ENCODE measurements at regions not wholly inside any gene's neighbourhood (a gene's known extent, or its start where the extent isn't known, plus 50 kb on each side); places are given as distances from the start of the nearest gene placed in this dataset.

DNA sequence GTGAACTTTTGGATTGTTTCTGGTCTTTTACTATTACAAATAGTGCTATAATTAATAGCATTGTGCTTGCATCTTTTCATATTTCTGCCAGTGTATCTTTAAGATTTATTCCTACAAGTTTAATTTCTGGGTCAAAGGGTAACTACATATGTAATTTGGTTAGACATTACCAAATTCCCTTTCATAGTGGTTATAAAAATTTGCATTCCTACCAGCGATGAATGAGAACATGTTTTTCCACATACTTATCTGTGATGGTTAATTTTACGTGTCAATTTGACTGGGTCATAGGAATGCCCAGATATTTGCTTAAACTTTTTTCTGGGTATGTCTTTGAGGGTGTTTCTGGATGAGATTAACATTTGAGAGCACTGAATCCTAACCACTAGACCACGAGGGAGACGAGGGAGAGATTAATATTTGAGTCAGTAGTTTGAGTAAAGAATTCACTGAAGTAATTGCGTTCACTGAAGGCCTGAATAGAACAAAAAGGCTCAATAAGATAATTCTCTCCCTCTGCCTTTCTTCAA lies 132.3 kb upstream of the NEO1 start:
- DNase-seq (ENCODE audit: low read depth), result peak; percentile 33

DNA sequence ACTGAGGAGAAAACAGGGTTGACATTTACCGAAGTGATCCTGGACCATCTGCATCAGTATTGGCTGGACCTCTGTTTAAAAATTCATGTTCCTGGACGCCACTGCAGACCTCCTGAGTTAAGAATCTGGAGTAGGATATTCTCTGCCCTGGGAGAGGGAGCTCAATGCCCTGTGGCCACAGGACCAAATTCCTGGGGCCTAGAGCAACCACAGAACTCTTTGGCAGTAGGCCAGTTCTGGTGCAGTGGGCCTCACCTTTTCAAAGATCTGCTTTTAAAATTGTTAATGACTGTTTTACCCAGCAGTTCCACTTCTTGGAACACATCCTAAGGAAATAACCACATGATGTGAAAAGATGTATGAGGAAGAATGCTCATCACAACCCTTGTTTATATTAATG lies 133.3 kb upstream of the ADPGK start:
- no peak for DNase-seq (ENCODE audit: low read depth)

DNA sequence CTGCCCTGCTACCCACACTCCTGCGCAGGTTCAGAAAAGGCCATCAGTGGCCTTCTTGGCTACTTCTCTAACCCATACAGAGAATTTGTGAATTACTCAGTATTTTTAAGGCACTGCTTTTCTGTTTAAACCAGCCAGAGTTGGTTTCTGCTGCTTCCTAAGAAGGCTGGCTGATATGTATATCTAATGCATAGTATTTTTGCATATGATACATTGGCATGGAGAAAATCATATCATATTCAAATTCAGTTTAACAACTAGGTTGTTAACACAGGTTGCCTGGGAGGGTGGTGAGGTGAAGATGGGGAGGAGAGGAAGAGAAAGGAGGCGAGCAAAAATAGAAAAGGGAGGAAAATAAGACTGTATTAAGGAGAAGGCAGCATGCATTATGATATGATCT lies 132.8 kb upstream of the ADPGK start:
- DNase-seq (ENCODE audit: low read depth), result no peak

DNA sequence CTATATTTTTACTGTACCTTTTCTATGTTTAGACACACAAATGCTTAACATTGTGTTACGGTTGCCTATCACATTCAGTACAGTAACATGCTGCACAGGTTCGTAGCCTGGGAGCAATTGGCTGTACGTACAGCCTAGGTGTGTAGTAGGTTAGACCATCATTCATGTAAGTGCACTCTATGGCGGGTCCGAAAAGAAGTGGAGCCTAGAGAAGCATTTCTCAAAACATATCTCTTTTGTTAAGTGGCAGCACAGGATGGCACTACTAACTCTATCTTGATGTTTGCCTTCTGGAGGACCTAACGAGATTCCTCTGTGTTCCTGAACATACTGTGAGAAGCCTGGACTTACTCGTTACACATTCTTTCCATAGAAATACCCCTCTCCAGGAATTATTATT lies 132.3 kb upstream of the ADPGK start:
- DNase-seq (ENCODE audit: low read depth), result no peak

DNA sequence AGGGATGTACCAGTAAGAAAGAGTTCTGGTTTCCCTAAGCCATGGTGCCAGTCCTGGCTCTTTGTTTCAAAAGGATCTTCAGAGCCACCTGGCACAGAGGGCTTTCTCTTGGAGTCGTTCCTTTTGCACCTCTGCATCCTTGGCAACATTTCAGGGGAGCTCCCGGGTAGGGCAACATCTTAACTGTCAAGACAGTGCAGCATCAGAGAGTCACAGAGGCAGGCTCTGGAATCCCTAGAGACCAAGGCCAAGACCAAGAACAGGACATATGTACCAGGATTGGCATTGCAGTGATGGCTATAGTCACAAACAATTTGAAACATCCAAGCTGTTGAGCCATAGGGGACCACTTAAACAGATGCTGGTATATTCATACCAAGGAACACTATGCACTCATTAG lies 129.4 kb upstream of the ADPGK start:
- DNase-seq (ENCODE audit: low read depth), result no peak

DNA sequence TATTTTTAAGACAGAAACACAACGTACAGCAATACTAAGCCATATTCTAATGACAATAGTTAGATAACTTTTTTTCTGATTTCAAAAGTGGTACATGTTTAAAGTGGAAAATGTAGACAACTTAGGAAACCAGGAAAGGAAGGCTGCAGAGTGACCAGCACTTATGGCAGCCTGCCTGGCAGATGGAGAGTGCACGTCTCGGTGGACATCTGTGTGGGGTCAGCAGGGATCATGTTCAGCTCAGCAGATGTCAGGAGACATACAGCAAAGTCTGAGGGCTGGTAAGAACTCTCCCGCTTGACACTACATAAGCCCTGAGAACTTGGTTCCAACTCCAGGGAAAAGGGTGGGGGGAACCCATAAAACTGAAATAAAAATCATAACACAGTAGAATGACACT lies 128.6 kb upstream of the ADPGK start:
- no peak for DNase-seq (ENCODE audit: low read depth)

DNA sequence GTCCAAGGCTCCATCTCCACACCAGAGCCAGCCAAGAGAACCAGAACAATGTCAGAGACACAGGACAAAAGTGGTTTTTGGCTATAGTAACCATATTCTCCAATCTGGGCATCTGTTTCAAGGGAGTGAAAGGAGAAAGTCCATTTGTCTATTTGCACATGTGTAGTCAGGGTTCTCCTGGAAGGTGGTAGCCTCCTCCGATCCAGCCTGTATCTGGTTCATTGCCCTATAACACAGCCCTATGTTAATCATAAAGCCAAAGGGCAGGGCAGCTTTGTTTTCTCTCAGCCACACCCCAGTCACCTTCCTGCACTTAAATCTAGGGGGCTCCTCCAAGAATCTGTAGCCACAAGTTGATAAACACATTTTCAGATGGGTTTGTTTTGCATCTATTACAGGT lies 128.1 kb upstream of the ADPGK start:
- DNase-seq (ENCODE audit: low read depth), result no peak

DNA sequence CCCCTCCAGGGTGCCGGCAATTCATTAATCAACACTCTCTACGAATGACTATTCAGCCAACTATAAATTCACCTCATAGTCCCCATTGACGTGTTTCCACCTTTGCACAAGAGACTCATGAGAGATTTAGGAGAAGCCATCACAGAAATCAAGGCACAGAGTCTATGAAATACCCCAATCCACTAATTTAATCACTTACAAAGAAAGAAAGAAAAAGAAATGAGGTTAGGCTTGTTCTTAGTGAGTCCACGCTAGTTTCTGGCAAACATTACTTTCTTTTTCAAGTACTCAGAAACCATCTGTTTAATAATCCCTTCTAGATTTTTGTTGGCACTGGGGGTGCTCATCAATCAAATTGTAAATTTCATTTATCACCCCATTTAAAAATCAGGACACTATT lies 125.2 kb upstream of the ADPGK start:
- DNase-seq (ENCODE audit: low read depth), result no peak

DNA sequence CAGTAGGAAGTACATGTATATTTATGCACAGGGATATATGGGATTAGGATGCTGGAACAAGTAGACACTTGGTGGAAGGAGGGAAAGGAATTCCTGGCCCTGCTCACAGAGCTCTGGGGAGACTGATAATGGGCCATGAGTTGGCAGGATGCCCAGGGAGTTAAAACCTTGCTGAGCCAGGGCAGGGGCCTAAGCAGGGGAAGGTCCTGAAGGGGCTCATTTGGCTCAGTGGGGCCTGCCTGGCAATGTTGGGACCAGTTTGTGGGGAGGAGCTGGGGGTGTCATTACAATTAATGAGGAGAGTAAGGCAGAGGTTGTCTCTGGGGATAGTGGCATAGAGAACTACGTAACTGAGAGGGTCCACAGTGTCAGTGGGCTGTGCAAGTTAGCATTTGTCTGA lies 124.2 kb upstream of the ADPGK start:
- DNase-seq (ENCODE audit: low read depth), result no peak

DNA sequence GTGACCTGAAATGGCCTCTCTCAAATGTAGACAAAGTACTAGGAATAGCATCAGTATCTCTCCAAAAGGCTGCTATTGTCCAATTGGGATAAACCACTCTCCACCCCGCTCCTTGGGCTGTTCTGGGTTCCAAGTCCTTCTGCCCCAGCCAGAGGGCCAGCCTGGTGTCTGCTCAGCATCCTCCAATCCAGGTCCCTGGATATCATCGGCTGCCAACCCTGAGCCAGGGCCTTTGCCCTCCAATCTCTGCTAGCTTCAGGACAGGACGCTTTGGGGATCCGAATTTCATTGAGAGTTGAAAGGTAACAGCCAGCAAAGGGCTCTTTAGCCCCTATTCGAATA lies 119.3 kb upstream of the ADPGK start:
- no peak for DNase-seq (ENCODE audit: low read depth)

DNA sequence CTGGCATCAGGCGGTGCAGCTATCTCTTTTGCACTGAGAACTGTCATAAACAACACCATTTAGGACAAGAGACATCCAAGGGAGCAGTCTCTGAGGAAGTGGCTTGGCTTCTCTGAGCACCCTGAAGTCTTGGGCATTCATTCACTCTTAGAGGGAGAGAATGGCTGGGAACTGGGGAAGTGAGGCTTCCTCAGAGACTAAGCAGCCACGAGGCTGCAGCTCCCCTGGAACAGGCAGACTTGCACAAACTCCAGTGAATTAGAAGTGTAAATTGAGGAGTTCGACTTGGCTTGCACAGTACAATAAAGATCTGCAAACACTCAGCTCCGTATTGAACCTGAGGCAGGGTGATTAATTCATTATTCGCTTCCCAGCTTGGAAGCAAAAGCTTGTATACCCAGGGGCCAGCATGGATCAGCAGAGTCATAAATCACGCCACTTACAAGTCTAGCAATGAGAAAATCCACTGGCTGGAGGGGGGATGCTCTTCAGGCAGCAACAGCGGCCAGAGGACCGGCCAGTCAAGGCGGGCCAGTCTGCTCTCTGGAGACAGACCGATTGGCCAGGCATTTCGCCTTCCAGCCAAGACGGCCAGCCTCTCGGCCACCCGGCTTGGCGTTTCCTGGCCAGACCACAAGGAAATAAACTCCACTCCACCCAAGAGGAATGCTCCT lies 118.8 kb upstream of the ADPGK start:
- peak; percentile 88 for DNase-seq (ENCODE audit: low read depth)

DNA sequence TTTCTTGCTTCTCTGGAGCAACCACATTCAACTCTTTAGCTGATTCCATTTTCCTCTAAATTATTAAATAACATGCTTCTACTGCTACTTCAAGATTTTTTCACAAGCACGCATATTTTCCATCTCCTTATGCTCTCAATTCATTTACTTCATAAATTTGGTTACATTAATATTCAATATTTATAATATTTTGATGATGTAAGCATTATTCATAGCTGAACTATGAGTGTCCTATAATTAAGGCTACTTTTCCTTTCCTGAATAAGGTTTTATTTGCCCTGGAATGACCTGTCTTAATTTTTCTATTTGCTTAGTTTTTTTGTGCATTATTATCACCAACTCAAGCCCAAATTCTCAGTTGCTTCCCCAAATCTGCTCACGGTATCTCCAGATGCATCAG lies 109.4 kb upstream of the ADPGK start:
- DNase-seq (ENCODE audit: low read depth), result no peak

DNA sequence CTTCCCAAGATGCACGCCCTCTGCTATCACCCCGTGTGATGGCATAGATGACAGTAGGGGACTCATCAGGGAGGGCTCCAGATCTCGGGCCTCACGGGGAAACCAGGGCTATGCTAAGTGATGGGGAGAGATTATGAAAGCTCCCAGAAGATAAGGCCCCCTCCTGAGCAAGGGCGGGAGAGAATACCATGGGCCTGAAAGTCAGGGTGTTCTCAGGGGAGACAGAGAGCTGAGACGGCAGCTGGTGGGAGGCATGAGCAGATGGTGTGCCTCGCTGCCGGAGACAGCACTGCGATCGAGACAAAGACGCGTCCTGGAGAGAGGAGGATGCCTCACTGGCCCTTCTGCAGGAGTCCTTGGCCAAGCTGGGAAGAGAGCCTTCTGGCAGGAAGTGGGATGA lies 106.5 kb upstream of the ADPGK start:
- DNase-seq (ENCODE audit: low read depth), result no peak

DNA sequence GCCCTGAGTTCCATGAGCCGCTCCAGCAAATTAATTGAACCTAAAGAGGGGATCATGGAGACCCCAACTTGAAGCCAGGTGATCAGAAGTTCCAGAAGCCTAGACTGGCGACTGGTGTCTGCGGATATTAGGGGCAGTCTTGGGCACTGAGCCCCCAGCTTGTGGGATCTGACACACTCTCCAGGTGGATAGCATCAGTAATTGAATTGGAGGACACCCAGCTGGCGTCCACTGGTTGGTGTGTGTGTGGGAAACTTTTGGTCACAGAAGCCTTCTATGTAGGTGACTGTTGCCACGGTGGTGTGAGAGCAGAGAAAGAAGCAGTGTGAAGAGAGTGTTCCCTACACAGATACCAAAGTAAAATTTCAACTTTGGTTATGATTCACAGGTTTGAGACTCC lies 106.0 kb upstream of the ADPGK start:
- no peak for DNase-seq (ENCODE audit: low read depth)

DNA sequence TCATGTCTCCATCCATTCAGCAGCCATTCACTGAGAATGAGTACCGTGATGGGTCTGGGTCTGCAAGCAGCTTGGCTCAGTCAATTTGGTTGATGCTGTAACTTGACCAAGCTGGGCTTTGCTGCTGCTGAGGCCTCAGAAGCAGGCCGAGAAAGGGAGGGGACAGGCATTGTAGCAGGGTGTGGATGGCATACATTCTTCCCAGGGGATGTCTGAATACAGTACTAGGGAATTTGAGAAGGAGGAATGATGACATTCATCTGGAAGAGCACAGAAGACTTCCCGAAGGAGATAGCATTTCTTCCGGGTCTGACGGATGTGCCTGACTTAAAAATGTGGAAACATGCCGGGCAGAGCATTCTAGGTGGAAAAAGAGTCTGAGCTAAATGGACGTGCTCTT lies 105.3 kb upstream of the ADPGK start:
- no peak for DNase-seq (ENCODE audit: low read depth)

DNA sequence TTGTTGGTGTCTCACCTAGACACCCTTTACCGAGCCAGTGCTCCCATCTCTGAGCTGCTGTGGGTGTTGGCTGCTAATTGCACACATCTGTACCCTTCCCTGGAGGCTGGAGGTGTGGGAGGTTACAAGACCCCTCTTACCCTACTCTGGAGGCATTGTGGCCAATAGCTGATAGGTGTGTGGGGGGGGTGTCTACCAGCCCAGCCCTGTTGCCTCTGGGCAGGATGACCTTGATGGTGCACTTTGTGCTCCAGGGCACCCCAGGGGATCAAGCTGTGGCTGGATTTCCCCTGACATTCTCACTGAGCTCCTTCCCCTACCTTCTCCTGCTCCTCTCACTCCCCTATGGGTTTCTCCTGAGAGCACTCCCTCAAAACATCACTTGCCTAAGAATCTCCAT lies 104.7 kb upstream of the ADPGK start:
- DNase-seq (ENCODE audit: low read depth), result no peak

DNA sequence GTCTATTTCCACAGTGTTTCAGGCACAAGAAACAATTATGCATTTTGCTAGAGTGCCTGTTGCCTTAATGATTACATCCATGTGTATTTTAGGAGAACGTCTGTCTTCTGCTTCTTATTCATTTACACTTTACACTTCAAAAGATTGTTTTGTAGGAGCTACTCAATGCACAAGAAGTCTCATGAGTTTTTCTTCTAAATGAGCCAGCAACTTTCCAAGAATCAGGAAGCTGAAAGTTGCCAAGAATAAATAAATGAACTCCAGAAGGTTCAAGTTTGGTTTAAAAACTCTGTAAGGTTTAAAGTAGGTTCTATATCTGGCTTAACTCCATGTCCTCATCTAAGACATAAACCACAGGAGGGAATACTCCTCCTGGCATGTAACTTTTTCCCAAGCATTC lies 103.8 kb upstream of the ADPGK start:
- no peak for DNase-seq (ENCODE audit: low read depth)

DNA sequence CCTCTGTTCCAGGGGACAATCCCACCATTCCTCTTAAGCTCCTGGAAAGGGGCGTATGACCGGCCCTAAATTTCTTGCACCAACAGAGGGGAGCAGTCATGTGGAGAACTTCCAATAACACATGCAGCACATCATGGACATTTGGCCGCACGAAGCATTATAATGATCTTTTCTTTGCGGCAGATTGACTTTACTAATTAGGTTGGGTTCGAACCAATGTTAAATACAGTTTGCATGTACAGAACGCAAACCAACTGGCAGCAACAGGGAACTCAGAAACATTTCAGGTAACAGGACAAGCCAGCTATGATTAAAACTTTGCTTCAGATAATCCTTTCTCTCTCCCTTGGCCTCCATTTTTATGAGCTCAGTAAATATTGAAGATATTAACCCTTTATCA lies 100.8 kb upstream of the ADPGK start:
- DNase-seq (ENCODE audit: low read depth), result no peak

DNA sequence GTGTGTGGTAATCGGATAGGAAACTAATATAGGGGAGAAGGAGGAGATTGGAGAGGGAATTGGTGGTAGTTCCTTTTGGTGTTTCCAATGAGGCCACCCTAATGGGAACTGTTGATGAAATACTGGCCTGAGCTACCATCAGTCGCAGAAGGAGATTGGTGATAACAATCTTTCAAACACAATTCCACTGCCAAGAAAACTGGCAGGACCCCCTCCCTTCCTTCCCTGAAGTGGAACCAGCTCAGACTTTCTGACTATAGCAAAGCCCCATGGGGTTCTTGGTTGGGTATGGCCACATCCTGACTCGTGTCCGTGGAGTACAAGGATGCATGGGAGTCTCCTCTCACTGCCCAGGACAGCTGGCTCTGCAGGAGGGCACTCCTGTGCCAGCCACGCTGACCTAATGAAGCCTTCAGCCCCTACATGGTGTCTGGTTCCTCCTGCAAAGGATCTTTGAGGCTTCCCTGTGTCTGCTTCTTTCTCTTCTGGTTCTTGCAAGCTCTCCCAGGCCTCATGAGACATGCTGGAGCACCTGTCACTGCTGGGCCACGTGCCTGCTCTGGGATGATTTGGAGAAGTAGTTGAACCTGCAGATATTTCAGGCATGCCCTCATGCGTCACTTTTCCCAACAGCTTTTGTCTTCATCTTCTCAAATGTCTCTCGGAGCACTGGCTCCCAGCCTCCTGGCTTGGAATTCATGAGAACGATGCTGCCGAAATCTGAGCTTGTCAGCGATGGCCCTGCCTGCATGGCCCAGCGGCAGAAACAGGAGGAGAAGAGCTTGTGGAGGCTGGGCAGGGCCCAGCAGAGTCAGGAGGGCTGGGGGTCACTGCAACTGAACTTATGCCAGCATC lies 90.0 kb upstream of the ADPGK start:
- DNase-seq (ENCODE audit: low read depth), result no peak

DNA sequence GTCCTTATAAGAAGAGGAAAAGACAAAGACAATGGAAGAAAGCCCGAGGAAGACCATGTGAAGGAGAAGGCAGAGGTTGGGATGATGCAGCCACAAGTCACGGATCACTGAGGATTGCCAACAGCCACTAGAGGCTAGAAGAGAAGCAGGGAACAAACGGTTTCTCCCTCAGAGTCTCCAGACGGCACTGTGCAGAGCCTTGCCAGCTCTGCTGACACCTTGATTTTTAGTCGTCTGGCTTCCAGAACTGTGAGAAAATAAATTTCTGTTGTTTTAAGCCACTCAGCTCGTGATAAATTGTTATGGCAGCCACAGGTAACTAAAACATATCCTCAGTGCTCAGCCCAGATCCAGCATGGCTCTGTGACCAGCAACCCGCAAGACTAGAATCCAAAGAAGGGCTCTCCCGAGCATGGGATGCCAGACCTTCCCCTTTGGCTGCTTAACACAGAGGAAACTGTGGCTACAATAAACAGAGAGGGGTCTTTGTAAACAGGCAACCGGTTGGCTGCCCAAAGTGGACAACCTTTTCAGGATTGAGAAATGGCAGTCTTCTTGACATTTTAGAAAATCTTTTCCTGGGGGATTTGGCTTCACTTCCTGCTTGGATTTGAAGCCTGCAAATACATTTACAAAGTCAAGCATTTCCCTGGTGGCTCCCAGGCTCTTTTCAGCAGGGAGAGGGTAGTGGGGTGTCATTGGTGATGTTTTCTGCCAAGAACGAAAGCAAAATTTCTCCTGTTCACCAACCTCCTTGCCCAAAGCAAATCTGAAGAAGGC lies 88.7 kb upstream of the ADPGK start:
- no peak for DNase-seq (ENCODE audit: low read depth)

DNA sequence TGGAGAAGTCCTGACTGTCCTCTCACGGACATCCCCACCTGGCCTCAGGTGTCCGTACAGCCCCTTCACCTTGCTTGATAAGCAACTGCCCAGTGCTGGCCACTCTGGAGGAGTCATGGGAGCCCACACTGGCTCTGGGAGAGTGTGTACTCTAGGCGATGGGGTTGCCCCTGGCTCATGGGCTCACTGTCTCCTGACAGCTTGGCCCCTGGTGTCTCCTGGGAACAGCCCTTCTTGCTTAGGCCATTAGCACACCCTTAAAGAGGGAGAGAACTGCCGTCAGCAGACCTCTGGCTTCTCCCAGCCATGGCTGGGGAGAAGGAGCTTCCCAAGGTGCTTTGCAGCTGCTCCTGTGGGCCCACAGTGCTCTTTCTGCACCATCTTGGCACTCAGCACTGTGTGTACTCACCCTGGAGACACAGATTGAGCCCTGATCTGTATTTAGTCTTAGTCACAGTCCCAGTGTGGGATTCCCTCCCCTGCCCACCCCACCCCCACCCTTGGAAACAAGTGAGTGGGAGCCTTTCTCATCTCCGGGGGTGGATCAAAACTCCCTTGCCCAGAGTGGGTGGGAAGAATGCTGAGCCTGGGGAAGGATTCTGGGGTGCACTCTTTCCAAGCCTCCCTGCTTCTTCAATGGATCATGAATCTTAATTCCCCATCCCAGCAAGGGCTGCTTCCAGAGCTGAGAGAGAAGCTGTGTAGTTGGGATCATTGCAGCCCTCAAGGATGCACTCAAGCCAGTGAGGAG lies 83.5 kb upstream of the ADPGK start:
- no peak for DNase-seq (ENCODE audit: low read depth)

DNA sequence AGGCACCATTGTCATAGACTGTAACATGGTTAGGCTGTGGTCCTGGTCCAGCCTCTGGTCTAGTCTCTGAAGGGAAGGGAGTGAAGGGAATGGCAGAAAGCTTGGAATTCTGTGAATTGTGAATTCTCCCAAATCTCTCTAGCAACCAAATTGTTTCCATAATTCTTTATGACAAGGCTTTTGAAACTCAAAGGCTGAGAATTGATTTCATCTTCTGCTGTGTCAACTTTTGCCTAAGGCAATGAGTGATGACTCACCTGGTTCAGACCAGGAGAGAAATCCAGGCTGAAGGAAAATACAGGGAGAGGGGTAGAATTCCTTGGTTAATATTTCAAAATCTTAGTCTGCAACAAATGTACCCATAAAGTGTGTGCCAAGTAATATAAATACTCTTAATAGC lies 82.6 kb upstream of the ADPGK start:
- DNase-seq (ENCODE audit: low read depth), result no peak

Data from stromal cell of bone marrow (primary cell).